NCI-H82 treated with DMSO at 0.1 percent for 48 hours (cell line): ENCODE measurements at regions not wholly inside any gene's neighbourhood (a gene's known extent, or its start where the extent isn't known, plus 50 kb on each side); places are given as distances from the start of the nearest gene placed in this dataset.

ENCODE experiments used
- DNase-seq: peaks from one replicate; lab custom pipeline; 2025; ENCODE audit not compliant: unreplicated experiment; lab: John Stamatoyannopoulos, UW

DNA sequence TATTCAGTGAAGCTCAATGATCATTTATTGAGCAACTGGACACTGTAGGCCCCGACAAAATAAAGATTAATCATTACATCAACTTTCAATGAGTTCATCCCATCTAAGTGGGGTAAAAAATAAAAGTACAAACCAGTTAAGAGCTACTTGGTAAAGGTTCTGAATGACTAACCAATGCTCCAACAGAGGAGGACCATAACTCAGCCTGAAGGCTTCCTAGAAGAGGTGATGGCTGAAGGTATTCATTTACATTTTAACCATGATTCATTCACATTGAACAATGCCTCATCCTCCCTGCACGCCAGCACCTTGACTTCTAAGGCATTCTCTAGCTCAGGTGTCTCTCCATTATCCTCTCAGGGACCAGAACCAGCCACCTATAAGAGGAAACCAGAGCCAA is 201.4 kb downstream of the ZNF462 start:
- no peak for DNase-seq

DNA sequence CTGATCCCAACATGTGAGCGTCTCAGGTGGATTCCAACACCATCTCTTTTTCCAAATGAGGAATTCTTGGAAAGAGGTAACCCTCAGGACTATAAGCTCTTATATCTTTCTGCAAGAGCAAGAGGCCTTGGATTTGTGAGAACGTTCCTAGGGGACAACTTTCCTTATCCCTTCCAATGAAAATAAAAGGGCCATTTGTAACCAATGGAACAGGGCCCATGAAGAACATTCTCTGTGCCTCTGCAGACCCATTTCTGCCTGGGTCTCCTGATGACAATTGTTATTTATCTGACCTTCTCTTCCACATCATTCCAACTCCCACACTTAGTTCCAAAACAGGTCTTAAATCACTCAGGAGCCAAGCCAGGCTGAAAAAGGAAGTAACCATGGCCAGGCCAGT is 202.6 kb downstream of the ZNF462 start:
- DNase-seq, result no peak

DNA sequence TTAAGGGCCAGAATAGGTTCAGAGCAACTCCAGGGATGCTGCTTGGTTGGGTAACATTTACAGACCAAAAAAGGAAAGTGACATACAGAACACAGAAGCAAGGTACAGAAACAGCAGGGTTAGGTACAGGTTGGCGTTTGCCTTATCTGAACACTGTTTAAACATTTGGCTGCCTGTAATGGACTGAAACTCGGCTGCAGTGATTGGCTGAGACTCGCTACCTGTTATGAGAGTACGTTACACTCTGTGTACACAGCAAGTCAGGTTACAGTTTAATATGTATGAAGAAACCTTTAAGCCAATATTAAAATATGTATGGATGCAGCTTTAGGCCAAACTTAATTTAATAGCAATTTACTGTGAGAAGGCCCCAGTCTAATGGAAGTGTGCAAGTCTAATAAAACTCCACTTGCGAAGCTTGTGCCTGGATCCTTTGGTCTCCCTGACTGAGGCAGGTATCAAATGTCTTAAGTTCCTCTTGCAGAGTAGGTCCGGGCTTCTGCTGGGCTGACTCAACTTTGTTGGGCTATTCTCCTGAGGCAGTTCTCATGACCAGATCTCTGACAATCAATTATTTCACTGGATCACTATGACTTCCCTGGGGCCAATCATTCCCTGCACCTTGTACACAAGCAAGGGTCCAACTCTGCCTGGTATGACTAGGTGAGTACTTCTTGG is 204.9 kb downstream of the ZNF462 start:
- DNase-seq, result no peak

DNA sequence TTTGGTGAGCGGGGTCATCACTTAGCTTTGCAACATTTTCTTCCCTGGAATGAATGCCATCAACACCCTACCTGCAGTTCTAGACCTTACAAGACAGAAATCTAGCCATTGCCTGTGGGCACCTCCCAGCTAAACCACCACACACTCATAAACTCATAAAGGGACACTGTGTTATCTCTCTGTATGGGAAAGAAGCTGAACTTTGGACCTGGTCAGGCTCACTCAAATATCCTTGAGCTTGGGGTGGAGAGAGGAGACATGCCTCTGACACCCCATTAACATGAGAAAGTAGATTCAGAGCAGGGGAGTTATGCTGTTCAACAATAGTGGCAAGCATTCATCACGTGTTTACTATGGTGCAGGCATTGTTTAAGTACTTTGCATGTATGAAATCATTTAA is 205.6 kb downstream of the ZNF462 start:
- no peak for DNase-seq

DNA sequence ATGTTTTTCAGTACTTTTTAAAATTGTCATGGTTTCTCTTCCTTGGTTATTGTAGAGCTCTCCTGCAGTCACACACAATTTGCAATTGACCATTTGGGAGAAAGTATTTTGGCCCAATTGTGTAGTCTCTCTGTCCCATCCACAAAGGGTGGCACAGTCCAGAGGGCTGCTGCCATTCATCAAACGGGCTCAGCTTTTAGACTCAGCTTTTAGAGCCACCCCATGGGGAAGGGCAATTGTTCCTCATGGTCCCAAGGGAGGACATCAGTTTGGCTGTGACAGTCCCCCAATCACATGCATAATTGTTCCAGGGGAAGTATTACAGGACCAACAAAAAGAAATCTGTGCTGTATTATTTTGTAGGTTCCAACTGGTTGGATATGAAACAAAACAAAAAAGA is 207.6 kb downstream of the ZNF462 start:
- DNase-seq, result no peak

DNA sequence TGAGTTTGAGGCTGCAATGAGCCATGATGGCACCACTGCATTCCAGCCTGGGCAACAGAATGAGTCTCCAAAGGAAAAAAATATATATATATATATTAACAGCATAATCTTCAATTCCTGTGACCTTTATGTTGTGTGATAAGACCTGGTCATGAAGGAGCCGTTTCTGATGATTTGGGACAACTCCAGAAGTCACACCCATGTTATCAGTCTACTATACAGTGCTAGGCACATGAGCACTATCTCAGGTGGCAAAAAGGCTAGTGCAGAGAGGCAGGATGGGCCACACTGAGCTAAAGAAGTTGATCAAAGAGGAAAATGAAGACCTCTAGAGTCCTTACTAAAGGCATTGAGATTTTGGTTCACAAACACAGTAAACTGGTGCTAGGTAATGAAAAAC is 205.0 kb upstream of the RAD23B start:
- no peak for DNase-seq

DNA sequence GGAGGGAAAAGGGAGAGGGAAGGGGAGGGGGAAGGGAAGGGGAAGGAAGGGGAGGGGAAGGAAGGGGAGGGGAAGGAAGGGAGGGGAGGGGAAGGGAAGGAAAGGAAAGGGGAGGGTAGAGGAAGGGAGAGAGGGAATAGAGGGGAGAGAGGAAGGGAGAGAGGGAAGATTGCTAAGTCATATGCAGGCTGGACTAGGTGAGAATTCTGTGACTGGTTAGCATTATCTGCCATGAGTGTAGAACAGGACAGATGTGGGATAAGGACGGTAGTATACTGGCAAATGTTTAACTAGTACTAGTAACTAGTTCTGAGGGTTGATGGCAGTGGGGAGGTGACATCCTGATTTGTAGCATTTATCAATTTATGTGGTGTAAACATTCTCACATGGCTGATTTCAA is 203.5 kb upstream of the RAD23B start:
- DNase-seq, result no peak

DNA sequence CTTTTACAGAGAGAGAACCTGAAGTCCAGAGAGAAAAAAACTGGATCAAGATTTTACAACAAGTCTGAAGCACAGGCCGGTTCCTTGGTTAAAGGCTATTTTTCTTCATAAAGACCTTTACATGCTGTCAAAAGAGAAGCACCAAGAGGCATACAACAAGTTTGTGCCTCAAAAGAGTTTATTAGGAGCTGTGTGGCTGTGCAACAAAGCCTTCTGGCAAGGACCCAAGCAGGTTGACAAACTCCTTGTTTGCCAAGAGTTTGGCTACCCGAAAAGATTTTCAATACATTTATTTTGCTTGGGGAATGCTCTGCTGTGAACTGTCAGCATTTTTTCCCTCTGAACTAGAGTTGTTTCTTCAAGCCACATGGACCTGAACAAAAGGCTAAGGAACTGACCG is 202.9 kb upstream of the RAD23B start:
- no peak for DNase-seq

DNA sequence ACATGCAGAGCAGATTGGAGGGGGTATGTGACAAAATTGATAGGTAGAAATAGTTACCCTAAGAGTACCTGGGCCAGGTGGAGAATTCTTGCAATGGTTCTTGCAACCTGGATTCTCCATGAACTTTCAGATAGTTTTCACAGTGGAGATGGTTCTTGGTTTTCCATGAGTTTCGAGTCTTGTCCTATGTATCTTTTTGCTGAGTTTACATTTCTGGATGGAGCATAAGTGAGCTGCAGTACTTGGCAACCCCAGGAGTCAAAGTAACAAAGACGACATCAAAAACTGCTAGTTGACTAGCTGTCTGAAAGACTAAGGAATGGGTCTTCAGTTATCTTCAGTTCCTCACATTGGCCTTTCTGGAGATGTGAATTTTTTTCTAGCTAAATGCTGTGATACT is 196.6 kb upstream of the RAD23B start:
- no peak for DNase-seq

DNA sequence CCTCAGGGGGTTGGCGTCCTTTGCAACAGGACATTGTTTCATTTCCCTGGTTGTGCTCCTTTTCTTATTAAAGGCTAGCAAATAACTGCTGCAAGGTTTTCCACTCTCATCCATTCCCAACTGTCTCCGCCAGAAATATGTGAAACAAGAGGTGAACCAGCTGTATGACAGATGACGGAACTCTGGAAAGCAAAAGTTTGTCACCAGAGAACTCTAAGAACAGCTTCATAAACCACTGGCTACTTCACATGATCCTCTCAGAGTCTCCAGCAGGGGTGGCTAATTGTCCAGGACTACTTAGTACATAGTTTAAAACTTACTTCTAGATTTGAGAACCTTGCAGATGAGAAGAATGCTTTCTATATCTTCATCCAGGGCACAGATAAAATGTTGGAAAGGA is 195.9 kb upstream of the RAD23B start:
- DNase-seq, result no peak

DNA sequence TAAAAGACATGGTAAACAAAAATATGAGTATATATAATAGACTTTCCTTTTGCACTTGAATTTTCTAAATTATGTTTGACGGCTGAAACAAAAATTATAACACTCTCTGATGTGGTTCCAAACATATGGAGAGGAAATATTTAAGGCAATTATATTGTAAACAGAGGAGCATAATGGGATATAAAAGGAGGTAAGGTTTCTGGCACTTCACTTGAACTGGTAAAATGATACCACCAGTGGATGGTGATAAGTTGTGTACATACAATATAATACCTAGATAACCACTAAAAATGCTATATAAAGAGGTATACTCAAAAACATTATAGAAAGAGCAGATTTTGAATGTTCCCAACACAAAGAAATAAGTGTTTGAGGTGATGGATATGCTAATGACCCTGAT is 192.9 kb upstream of the RAD23B start:
- no peak for DNase-seq

DNA sequence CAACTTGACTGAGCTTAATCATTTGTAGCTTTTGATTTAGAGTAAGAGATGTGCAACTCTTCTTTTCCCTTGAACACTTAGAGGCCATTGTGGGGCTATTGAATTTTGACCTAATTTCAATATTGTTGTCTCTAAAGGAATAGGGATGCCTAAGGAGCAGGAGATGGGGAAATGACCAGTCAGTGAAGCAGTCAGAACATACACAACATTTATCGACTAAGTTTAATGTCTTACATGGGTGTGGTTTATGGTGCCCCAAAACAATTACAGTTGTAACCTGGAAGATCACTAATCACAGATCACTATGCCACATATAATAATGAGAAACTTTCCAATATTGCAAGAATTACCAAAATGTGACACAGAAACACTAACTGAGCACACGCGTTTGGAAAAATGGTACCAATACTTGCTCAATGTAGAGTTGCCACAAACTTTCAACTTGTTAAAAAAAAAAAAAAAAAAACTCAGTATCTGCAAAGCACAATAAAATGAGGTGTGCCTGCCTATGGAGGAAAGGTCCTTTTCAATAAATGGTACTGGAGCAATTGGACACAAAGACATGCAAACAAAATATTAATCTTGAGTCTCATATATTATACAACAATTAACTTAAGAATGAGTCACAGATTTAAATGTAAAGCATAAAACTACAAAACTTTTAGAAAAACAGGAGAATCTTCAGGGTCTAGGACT is 189.6 kb upstream of the RAD23B start:
- no peak for DNase-seq

DNA sequence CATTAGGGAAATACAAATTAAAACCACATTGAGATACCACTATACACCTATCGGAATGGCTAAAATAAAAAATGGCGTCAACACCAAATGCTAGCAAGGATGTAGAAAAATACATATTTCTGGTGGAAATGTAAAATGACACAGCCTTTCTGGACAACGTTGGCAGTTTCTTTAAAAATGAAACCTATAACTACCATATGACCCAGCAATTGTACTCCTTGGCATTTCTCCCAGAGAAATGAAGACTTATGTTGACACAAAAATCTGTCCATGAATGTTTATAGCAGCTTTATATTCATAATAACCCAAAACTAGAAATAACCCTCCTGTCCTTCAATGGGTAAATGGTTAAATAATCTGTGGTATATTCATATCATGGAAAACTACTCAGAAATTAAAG is 188.7 kb upstream of the RAD23B start:
- no peak for DNase-seq

DNA sequence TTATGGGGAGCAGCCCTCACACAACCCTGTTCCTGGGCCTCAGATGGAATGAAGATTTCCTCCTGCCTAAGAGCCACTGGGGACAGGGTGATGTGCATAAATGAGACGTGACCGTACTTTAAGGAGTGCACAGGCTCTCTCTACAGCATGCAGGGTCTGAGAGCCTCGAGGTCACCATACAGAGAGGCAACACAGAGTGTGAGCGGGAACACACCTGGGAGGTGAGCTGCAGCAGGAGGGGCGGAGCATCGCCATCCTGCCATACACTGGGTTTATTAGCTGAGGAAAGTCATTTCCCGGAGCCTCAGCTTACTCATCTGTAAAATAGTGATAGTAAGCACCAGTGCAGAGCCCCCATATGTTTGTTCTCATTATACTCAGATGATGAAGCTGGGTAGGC is 182.5 kb upstream of the RAD23B start:
- no peak for DNase-seq

DNA sequence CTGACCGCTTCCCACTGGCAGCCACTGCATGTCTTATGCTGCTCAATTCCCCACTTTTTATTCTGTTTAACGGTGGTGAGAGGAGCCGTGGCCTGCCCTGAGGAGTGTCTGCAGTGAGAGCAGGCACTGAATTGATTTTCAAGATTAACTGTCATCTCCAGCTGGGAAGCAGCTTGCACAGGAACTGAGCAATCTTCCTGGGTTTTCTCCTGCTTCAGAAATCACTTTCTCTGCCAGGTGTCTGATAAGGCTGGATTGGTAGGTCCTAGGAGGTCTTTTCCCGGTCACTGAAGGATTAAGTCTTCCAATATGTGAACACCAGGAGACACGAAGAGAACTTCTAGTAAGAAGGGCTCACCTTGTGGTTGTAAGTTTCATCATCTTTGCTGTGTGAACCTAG is 181.1 kb upstream of the RAD23B start:
- peak; percentile 38 for DNase-seq

DNA sequence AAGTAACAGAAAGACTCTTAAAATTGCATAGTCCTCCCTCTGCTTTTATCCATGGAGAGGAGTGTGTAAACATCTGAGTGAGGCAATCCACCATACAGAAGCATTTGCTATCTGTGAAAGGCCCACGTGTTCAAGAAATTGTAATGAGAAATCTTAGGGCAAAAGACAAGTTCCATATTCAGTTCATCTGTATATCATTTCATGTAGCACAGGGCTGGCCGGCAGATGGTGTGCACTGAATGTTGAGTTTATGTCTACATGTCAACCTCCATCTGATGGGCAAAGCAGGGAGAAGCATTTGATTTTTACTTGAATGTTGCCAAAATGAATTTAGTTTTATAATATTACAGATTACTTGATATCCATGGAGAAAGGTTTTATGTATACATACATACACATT is 179.5 kb upstream of the RAD23B start:
- DNase-seq, result no peak

DNA sequence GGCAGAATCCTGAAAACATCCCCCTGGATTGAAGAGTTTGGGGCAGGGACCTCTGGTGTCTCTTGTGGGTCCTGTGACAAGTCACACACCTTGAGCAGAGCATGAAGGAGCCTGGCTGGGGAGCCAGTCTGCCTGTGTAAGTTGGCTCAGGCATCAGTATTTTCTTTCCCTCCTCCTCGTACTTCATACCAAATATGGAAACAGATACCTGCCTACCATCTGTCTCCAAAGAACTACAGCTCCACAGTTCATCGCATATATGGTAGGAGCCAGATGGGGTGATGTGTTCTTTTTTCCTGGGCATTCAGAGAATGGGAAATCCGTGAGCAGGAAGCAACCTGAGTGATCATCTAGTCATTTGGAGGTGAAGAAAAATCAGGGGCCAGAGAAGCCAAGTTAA is 177.3 kb upstream of the RAD23B start:
- peak; percentile 61 for DNase-seq

DNA sequence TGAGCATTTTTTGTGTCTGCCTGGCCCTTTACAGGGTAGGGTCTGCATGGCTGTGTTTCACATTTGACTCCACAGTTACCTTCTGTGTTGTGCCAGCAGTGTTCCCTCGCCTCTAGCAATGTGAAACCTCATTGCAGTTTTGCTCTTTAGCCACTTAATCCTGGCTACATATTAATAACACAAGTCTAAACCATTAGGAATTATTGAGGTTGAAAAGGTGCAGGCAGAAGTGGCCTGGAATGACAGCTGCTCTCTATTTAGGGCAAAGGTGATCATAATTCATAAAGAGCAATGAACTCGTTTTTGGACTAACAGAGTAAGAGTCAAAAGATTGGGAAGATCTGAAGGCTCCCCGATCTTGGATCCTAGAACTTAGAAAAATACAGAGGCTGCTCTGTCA is 176.7 kb upstream of the RAD23B start:
- no peak for DNase-seq

DNA sequence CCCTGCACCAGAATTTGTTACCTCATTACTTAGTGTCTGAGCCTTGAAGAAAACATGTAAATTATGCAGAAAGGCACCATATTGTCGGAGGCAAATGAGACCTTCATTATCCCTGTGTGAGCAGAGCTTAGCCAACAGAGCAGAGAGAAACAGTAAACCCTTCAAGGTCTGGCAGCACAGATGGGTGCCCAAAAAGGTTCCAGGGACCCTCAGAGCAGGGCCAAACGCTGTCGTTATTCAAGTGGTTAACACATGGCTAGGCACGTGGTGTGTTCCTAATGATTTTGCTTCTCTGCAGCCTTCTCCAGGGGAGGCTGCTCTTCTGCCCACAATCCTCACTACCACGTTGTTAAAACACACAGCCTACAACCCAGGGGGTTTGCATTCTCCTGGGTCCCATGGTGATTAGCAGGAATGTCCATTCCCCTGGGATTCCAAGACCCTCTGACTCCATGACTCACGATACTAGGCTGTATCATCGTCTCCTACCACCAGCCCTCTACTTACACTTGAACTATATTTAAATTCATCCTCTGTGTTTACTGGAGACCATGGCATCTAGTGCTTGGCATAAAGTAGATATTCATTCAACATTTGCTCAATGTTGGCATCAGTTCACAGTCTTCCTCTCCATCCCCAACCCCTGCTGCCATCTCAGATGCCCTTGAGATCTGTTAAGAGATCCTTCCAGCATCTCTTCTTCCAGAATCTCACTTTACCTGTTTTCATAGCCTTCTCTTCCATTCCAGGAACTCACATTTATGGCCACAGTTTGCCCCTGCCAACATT is 174.5 kb upstream of the RAD23B start:
- DNase-seq, result no peak

DNA sequence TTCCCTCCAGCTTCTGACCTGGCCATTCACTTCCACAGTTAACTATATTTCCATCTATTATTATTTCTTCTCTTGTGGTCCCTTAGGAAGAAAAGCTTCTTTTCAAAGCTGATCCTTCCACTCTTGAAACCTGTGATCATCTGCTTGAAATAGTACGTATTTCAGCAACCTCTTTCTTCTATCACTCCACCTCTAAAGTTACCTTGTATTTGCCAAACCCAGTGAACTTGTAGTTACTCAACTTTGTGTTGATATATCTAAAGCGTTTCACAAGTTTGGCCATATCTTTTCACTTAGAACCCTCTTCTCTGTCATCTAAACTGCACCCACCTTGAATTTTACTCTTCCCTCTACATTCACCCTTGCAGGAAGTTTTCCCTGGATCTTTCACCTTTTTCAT is 173.8 kb upstream of the RAD23B start:
- DNase-seq, result no peak

DNA sequence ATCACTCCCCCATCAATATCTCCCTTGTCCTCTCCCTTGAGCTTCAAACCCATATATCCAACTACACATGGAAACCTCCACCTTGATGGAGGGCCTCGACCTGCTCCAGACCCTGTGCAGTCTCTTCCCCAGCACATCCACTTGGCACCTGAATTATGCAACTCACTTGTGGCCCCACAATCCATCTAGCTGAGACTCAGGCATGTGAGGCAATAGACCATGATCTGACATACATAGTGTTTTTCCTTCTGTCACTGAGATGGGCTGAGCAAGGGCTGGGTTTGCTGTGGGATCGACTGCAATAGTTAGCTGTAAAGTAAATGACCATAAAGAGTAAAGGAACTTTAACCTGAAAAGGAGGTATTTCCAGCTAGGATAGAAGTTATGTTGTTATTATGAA is 172.9 kb upstream of the RAD23B start:
- DNase-seq, result no peak

DNA sequence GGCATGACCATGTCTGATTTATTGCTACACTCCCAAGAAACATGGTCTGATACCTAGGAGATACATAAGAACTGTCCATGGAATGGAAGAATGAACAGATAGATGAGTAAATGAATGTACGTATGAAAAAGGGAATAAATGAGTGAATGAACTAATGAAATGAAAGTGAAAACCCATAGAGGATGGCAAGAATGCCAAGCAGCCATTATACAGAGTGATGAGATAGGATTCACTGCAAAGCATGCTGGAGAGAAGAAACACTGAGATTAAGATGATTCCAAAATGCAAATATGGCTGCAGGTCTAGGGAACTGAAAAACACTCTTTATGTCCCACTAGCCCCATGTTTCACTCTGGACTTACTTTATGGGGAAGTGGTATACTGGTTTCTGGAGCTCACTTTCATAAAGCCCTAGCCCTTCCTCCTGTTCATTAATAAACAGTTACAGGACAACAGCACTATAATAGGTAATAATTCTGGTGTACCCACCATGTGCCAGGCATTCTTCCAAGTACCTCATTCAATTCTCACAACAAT is 170.3 kb upstream of the RAD23B start:
- DNase-seq, result no peak
